D721Med (cell line): ENCODE measurements at regions not wholly inside any gene's neighbourhood (a gene's known extent, or its start where the extent isn't known, plus 50 kb on each side); places are given as distances from the start of the nearest gene placed in this dataset.

Experiments
- DNase-seq: peaks from one replicate; pipeline ENCODE4 v3.0.0; 2011; ENCODE audit warnings: low spot score; ENCODE audit not compliant: insufficient read length
- FAIRE-seq: peaks from 2 replicates; lab custom pipeline; 2011; peaks lifted over from hg19 to GRCh38; lab: Jason Lieb, UNC
- CTCF ChIP-seq: IDR thresholded peaks from 2 replicates; pipeline ENCODE4 v1.5.1; 2012; ENCODE audit warnings: mild to moderate bottlenecking, control low read depth; ENCODE audit not compliant: insufficient read depth; ENCODE audit errors: missing control alignments

- DNase-seq = no peak
Measured at GRCh38 chr13:24090049-24090448, 70.5 kb upstream of the SPATA13 start.

GRCh38 chr13:24091080-24091479 is 69.4 kb upstream of the SPATA13 start:
- no peak for TF ChIP-seq CTCF
- FAIRE-seq = no peak
- no peak for DNase-seq

More at GRCh38 chr13:24090049-24090448, 70.5 kb upstream of the SPATA13 start:
- no peak for TF ChIP-seq CTCF
- FAIRE-seq = no peak

- no peak for DNase-seq
- FAIRE-seq = no peak
- TF ChIP-seq CTCF = no peak
Measured at GRCh38 chr13:24092108-24092507, 68.4 kb upstream of the SPATA13 start.

- FAIRE-seq (no peak), DNase-seq (no peak)
- no peak for TF ChIP-seq CTCF
Measured at GRCh38 chr13:24093047-24093446, 67.5 kb upstream of the SPATA13 start.

GRCh38 chr13:24096659-24097058 is 63.9 kb upstream of the SPATA13 start:
- DNase-seq (no peak), FAIRE-seq (no peak)
- TF ChIP-seq CTCF = no peak

- FAIRE-seq = no peak
- DNase-seq = no peak
- no peak for TF ChIP-seq CTCF
Measured at GRCh38 chr13:24097064-24097463, 63.5 kb upstream of the SPATA13 start.

- TF ChIP-seq CTCF = no peak
- FAIRE-seq (no peak), DNase-seq (no peak)
Measured at GRCh38 chr13:24097667-24098066, 62.9 kb upstream of the SPATA13 start.
